GM18498 (cell line): ENCODE measurements at regions not wholly inside any gene's neighbourhood (a gene's known extent, or its start where the extent isn't known, plus 50 kb on each side); places are given as distances from the start of the nearest gene placed in this dataset.

Experiments used
- ATAC-seq: cut with Tn5 transposase; IDR thresholded peaks from one replicate; pipeline ENCODE4 v1.9.1; 2021; ENCODE audit warnings: mild to moderate bottlenecking, moderate library complexity; ENCODE audit not compliant: unreplicated experiment

DNA sequence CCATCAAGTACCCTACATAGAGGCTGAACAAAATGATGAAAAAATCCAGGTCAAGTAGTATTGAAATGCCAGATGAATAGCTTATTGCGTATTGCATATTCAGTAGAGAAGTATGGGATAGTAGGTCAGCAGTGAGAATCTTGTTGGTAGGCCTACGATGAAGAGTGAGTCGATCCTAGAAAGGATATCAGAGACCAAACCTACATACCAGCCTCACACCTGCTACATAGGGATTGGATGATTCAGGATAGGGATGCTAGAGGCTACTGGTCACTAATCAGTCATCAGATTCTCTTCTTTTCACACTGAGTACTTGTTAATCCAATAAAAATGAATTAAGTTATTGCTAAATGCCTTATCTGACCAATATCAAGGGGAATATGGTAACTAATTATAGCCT, 274.5 kb downstream of the DSEL start:
- no peak for ATAC-seq

DNA sequence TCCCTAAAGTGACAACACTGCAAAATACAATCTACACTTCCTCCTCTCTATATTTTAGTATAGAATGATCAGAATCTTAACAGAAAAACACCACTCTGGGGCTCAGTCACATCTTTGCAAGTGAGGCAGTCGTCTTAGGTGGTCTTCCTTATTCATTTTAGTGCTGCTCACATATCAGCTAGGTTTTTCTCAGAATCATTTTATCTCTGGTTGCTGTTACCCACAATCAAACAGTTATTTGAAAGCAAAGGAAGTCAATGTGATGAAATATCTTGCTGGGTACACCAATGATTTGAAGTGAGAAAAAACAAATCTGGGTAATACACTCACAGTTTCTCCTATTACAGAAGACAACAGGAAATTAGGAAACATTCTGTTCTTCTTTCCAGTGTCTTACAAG, 275.2 kb downstream of the DSEL start:
- ATAC-seq = no peak

DNA sequence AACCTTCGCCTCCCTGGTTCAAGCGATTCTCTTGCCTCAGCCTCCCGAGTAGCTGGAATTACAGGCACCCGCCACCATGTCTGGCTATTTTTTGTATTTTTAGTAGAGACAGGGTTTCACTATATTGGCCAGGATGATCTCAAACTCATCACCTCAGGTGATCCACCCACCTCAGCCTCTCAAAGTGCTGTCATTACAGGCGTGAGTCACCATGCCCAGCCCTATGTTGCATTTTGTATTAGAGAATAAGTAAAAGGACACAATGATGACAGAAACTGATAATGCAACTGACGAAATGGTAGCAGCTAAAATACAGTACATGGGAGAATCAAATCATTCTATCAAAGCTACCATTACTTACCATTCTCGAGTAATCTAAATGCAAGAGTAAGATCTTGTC, 276.7 kb downstream of the DSEL start:
- no peak for ATAC-seq

DNA sequence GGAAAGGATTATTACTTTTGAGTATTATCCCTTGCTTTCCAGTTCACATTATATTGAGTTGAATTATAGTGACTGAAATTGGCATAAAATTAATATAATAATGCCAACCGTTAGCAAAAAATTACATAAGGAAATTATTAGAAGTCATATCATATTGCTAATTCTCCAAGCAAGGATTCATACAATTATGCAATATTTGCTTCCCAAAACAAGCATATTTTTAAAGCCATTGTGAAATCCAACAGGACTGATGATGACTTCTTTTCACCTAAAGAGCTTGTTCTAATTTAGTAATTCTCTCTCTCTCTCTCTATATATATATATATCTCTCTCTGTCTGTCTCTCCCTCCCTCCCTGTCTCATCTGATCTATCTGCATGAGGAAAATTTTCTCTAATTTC, 283.5 kb downstream of the DSEL start:
- no peak for ATAC-seq

DNA sequence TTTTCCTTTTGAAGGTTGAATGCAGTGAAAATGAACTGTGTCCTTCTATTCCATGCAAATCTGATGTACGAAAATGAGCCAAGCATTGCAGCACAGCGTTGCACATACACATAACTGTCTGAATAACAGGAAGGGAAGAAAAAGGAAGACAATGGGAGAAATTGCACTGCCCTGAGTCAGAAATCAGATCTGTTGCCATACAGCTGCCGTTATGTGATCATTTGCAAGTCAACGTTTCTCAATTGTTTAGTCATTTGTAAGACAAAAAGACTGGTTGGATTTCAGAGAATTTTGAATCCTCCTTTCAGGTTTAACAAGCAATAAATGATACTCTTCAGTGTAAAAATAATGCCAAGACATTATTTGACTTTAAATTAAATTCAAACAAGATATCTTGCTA, 284.1 kb downstream of the DSEL start:
- ATAC-seq = no peak

DNA sequence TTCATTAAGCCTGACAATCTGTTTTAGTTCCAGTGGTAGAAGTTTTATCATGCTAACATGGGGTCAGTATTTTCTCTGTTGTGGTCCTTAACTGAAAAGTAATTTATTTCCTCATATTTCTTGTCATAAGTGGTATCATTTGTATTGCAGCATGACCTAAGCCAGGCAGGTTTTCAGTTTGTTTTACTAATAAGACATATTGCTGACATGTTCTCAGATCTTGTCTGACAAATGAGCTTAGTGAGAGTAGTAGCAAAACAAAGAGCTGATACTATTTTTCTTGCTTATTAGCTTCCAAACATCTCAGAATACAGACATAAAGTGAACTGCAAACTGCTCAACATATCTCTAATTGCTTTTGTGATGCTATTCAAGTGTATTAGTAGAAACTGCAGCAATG, 293.6 kb downstream of the DSEL start:
- no peak for ATAC-seq

DNA sequence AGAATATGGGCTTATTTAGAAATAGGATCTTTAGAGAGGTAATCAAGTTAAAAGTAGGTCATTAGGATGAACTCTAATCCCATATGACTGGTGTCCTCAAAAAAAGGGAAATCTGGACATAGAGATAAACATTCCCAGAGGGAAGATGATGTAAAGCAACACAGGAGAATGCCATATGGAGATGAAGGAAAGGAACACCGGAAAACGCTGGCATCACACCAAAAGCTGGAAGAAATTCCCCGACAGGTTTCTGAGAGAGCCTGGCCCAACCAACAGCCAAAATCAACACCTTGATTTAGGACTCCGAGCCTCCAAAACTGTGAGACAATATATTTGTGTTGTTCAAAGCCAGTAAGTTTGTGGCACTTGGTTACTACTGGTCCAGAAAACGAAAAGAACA, 296.7 kb downstream of the DSEL start:
- no peak for ATAC-seq

DNA sequence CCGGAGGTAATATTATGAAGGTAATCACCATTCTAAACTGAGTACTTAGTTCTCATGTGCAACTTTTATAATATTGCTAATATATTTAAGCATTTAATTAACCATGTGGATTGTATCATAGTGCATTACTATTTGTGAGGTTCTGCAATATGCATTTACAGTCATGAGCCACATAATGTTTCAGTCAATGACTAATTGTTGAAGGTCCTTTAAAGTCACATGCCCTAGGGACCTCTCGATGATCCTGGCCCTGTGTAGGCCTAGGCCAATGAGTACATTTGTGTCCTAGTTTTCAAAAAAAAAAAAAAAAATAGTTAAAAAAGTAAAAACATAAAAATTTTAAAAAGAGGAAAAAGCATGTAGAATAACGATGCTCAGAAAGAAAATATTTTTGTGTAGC, 298.0 kb downstream of the DSEL start:
- ATAC-seq = no peak

DNA sequence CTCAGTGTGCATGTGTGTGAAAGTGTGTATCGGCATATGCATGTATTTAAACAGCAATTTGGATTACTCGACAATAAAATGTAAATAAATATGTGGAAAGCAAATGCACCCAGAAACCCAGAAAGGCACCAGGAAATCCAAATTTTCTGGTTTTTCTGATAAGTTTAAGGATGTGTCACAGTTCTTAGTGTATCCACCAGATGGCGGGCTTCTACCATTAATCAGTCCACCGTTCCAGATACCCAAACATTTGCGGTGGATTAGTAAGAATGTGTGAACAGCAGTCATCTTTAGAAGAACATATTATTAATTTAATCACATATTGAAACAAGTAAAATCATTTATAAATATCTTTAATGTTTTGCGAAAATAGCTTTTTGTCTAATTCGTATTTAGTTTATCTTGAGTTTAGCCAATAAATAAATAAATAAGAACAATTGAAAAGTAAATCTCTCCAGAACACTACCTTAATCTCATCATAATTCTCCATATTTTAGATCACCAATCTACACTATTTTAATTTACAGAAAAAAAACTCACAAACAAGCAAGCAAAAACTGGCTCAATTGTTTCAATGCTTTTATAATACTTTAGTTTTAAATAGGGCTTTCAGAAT, 298.9 kb downstream of the DSEL start:
- ATAC-seq = peak; percentile 97

DNA sequence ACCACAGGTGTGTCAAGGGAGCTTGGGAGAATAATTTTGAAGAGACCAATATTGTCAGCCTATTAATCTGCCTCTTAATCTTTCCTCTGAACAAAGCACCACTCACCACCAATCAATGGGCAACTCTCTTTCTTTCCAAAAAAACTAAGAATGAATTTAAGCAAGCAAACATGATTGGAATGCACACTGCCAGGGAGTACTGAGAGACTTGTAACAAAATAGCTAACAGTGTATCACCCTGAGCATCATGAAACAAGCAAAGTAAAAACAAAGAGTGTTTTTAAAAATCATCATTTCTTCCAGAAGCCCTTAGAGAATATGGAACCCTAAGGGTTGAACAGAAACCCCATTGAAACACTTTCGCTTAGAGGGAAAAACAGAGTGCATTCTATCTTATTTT, 299.7 kb downstream of the DSEL start:
- ATAC-seq = no peak

DNA sequence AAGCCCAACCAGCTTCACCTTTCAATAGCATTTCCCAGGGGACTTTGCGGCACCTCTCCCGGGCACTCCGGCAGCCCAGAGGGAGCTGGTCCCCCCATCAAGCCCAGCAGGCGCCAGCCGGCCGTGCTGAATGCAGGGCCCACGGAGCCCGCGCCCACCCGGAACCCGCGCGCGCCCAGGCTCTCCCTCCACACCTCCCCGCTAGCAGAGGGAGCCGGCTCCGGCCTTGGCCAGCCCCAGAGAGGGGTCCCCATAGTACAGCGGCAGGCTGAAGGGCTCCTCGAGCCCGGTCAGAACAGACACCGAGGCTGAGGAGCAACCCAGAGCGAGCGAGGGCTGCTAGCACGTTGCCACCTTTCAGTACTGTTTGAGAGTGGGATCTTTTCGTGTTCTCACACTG, 300.8 kb downstream of the DSEL start:
- no peak for ATAC-seq

DNA sequence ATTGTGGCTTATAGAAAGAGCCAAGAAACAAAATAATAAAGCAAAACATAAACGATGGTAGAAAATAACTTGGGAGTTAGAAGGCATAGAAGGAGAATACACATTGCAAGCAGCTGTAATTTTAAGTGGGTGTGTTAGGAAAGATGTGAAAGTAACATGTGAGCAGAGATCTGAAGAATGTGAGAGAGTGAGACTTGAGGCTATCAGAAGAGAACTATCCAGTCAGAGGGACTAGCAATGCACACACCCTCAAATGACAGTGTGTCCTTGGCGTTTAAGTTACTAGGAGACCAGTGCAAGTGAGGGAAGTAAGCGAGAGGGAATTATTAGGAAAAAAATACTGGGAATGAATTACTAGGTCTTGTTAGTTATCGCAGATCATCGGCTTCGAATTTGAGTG, 304.9 kb downstream of the DSEL start:
- no peak for ATAC-seq

DNA sequence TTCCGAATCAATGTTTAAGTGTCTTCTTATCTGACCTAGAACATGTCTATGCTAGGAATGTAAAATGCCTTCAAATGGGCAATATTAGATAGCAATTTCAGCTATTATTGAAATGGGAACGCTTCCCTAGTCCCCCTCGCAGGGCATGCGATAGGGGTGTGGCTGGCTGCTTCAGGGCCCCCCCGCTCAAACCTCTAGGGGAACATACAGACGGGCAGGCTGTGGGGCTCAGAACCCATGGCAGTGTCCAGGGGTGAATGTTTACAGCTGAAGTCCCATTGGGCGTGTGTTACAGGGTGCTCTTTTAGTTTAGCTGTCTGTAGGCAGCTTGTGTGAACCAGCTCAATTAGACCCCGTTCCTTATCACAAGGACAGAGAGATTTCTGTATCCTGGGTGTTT, 315.9 kb downstream of the DSEL start:
- ATAC-seq = no peak

DNA sequence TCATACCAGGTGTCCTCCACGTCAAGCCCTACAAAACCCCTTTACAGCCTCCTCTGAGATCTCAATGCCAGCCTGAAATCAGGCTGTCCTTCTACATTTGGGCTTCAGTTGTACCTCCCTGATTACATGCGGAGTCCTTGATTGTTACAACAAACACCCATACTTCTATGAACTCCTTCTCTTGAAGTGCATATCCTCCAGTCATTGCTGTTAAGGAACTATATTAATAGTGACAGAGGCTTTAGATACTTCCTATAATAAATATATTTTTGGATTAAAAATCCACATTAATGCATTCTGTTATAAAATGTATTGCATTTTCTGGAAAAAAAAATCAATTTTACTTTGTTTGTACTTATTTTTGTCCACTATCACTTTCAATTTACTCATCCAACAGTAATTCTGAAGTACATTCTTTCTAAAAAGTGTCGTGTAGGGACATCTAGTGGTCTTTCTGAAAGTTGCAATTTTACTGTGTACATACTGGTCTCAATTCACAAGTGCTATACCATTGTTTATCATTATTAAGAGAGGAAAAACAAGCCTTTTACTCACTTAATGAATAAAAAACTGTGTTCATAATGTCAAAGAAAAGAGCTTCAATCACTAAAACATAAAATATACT, 316.4 kb downstream of the DSEL start:
- peak; percentile 94 for ATAC-seq

DNA sequence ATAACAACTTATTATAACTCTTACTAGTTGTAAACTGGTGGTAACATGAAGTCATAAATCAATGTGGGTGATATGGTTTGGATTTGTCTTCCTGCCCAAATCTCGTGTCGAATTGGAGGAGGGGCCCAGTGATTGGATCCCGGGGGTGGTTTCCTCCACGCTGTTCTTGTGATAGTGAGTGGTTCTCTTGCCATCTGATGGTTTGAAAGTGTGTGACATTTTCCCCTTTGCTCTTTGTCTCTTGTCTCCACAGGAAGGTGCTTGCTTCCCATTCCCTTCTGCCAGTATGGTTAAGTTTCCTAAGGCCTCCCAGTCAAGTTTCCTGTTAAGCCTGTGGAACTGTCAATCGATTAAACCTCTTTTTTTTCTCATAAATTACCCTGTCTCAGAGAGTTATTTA, 321.6 kb downstream of the DSEL start:
- no peak for ATAC-seq

DNA sequence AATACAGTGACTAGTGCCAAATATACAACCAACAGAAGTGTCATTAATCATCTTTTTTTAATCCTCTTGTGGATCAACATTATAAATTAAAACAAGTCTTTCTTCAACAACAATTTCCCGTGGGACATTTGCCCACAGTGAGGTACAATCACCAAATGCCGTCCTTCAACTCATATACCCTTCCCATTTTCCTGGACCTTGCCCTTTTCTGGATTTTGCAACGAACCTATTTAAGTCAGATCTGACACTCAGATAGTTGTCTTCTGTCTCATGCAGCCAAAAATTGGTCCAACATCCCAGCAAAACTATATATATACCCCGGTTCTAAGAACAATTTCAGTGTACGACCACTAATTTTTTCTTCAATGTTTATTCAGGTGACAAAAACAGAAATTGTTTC, 324.0 kb downstream of the DSEL start:
- ATAC-seq = no peak

DNA sequence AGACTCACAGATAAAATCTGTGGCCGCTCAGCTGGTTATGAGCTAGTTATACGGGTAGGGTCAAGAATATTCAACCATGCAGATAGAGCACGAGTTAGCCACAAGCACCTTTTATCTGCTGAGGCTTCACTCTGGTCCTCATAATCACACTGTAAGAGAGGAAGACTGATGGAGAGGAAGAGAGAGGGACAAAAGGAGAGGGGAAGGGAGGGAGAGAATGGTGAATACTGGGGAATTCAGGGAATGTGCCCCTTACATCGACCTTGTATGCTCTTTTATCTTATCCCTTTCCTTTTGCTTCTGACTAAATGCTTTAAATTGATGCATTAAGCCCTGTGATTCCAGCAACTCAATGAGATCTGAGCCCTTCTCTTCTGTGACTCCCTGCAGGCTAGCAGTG, 333.1 kb downstream of the DSEL start:
- no peak for ATAC-seq

DNA sequence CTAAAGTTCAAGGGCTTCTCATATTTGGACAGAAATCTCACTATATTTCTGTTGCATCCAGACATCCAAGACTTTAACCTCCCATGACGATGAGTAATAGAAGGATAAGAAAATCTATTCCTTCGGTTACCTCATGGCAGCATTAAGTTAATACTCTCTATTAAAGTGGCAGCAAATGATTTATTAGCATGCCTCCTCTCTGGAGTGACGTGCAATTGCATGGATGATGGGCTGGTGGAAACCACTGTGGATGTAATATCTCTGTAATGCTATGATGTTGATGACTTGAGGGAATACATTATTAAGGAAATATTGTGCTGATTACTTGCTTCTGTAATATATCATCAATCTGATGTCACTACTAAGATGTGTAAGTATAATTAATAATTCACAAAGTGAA, 336.8 kb downstream of the DSEL start:
- ATAC-seq = no peak

DNA sequence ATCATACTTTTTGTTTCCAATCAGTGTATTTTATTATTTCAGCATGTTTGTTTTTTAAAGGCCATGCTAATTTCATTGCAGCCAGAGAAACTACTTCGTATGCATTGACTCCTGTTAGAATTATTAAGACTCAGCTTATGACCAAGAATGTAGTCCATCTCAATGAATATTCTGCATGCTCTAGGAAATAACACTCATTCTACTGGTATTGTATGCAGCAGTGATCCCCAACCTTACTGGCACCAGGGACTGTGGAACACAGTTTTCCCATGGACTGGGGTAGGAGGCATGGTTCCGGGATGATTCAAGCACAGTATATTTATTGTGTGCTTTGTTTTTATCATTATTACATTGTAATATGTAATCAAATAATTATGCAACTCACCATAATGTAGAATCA, 356.9 kb downstream of the DSEL start:
- ATAC-seq = no peak

DNA sequence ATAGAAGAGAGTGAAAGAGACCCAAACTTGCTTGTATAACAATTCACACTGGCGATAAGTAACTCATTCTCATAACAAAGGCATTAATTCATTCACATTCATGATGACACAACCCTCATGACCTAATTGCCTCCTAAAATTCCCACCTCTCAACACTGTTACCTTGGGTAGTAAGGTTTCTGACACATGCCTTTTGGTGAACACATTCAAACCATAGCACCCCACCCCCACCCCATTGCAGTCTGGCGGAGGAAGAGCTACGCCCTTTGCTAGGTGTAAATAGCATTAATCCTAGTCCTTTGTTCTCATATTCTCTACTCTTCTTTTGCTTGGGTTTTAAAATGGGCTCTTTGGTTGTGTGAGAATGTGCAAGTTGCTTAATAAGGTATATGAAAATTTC, 361.5 kb downstream of the DSEL start:
- no peak for ATAC-seq

DNA sequence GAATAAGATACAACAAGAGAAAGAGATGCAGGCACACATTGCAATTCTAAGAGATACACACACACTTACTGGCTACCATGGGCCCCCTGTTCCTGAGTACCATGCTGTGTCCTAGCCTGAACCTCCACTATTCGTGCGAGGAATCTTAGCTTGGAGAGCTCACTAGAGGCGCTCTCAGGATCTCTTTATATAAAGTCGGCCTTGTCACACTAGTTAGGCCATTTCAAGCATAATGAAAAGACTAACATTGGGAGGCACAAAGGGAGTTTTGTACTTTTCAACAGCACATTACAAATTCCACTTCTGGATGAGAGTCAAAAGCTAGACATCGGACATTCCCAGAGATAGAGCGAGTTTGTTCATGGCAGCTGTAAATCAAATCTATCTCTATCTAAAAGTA, 365.2 kb downstream of the DSEL start:
- ATAC-seq = no peak

DNA sequence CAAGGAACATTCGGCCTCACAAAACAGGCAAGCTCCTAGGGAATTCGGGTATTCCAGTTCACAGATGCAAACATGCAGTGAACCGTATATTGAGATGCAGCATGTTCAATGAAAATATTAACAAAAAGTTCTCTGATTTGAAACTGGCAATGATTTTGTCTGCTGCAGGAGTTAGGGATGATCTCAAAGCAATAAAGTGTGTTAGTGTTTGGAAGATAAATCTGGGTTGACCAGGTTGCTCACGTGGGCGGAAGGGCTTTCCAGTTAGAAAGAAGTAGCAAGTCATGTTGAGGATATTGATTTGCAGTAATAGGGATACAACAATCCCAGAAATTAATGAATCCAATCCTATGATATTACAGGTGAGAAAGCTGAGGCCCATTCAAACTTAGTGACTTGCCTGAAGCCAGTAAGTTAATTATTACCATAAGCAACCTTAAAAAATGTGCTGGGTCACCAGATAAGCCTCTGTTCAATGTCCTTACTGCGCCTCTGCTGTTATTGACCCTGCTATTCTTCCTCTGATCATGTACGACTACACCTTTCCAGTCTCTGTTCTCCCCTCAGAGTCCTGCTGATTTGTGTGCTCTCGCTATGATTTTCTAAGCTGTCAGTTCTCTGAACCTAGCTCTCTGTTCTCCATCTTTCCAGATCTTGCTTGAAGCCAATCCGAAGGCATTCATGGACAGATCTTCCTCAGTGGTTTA, 370.8 kb downstream of the DSEL start:
- no peak for ATAC-seq

DNA sequence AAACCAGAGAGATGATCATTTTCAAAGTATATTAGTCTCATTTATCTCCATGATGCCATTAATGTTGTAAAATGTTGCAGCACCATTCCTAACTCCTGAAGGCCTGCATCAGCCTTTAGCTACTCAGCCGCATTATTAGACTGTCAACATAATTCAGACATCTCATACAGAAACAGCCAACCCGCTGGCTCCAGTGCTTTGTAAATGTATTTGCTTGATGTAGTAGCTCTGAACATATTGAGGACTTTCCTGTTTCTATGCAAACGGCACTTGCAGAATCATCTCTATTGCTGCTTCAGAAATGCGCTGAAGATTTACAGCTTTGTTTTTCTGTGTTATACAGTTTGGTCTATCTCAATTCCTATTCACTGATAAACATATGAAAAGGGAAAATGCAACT, 372.2 kb downstream of the DSEL start:
- no peak for ATAC-seq
